ENCODE measurements at regions not wholly inside any gene's neighbourhood (a gene's known extent, or its start where the extent isn't known, plus 50 kb on each side); places are given as distances from the start of the nearest gene placed in this dataset.

DNA sequence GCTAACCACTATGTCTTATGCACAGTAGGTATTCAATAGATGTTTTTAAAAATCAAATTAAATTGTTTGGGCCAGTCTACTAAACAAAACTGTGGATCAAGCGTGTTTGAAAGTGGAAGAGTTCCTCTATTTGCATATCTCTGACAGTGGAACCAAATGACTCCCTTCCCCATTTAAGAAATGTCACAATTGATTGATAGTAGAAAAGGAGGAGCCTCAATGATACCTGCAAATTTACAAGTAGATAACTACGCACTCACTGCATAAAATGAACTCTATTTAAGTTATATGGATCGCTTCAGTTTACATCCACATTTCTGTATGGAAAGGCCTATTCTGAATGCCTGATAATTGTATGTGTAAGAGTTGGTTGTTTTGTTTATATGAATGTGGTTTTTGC, 163.3 kb upstream of the MTPN start:
- Histone ChIP-seq H3K9me3 (no peaks in the 10 kb centered on the region), H3K4me3 (no peak overlapping the region), H3K27ac (no peak overlapping the region), H3K27me3 (no peaks in the 10 kb centered on the region), H3K4me1 (no peaks in the 10 kb centered on the region), H3K36me3 (no peaks in the 10 kb centered on the region)
- no peak for DNase-seq
- TF ChIP-seq, protein P1, sequence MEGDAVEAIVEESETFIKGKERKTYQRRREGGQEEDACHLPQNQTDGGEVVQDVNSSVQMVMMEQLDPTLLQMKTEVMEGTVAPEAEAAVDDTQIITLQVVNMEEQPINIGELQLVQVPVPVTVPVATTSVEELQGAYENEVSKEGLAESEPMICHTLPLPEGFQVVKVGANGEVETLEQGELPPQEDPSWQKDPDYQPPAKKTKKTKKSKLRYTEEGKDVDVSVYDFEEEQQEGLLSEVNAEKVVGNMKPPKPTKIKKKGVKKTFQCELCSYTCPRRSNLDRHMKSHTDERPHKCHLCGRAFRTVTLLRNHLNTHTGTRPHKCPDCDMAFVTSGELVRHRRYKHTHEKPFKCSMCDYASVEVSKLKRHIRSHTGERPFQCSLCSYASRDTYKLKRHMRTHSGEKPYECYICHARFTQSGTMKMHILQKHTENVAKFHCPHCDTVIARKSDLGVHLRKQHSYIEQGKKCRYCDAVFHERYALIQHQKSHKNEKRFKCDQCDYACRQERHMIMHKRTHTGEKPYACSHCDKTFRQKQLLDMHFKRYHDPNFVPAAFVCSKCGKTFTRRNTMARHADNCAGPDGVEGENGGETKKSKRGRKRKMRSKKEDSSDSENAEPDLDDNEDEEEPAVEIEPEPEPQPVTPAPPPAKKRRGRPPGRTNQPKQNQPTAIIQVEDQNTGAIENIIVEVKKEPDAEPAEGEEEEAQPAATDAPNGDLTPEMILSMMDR (IDR thresholded peaks at IDR 0.05), result no peak
- TF ChIP-seq POLR2A (IDR thresholded peaks at IDR 0.05), result no peak
- WGBS, 2 donors, result 81 to 89% methylated on average over 3 of the region's 3 CpGs
- intact Hi-C loops (cut with DNase I), result no loop called here

DNA sequence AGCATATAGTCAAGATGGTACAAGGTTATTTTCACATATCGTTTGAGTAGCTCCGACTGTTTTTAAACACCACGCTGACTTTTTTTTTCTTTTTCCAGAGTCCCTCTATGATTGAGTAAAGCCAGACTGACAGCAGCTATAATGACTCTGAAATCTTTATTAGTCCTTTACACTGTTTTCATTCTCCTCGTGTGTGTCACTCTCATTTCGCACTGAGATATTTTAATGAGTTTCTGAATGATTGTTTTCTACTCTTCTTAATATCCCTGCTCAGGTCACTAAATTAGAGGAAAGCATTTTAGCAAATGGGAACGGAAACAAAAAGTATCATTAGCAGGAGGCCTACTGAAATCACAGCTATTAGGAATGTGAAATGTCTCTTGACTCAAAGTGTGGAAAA, 162.3 kb upstream of the MTPN start:
- Histone ChIP-seq H3K4me1 (no peaks in the 10 kb centered on the region), H3K9me3 (no peaks in the 10 kb centered on the region), H3K27ac (no peak overlapping the region), H3K4me3 (no peak overlapping the region), H3K36me3 (no peaks in the 10 kb centered on the region), H3K27me3 (no peaks in the 10 kb centered on the region)
- no peak for DNase-seq
- 55 to 59% methylated on average over 6 of the region's 6 CpGs for WGBS, 2 donors
- intact Hi-C loops (cut with DNase I), result no loop called here
- TF ChIP-seq POLR2A (IDR thresholded peaks at IDR 0.05), result no peak
- TF ChIP-seq, protein P1 (IDR thresholded peaks at IDR 0.05), result no peak

DNA sequence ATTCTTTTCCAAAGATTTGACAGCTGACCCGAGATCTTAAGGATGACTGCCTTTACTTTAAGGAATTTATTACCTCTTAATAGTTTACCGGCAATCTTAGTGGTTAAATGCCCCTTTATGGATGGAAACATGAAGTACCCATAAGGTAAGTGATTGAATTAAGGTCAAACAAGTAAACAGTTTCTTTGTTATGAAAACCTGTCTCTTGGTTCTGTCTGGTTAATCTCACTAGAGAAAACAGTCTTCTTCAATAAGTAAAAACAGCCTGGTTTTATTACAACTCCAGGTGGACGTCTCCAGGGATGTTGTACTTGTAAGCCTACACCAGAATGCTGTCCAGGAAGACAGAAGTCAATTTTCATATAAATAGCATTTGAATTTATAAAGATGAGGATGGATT, 161.8 kb upstream of the MTPN start:
- WGBS, 2 donors, result 61 to 63% methylated on average over 3 of the region's 3 CpGs
- H3K4me3 ChIP-seq, result no peak overlapping the region
- no peaks in the 10 kb centered on the region for H3K36me3 ChIP-seq
- no peaks in the 10 kb centered on the region for H3K9me3 ChIP-seq
- no peak overlapping the region for H3K27ac ChIP-seq
- TF ChIP-seq, protein P1 (IDR thresholded peaks at IDR 0.05), result no peak
- no peak for TF ChIP-seq POLR2A (IDR thresholded peaks at IDR 0.05)
- DNase-seq, result no peak
- intact Hi-C loops (cut with DNase I), result no loop called here
- no peaks in the 10 kb centered on the region for H3K4me1 ChIP-seq
- H3K27me3 ChIP-seq, result no peaks in the 10 kb centered on the region

DNA sequence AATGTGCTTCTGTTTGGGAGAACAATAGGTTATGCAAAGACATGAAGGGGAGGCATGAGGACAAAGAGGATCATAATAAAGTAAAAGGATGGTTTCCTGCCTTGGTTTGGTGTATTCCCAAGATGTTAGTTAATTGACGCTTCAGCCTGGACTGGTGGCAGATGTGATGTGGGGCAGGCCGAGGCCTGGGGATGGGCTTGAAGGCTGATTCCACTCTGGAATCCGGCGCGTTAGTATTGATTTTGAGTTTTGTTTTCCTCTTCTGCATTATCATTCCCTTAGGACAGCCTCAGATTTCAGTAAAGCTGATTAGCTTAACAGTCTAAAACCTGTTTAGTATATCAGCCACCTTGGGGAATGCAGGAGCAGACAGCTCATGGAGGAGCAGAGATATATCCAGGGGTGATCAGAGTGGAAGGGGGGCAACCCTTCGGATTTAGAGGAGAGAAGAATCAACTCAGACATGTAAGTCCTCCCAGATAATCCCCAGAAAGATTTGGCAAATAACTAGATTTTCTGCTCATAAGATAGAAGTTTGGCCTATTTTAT, 159.8 kb upstream of the MTPN start:
- Histone ChIP-seq H3K4me1 (no peaks in the 10 kb centered on the region), H3K9me3 (no peaks in the 10 kb centered on the region), H3K27ac (no peak overlapping the region), H3K36me3 (no peaks in the 10 kb centered on the region), H3K27me3 (no peaks in the 10 kb centered on the region), H3K4me3 (no peak overlapping the region)
- intact Hi-C loops (cut with DNase I), result no loop called here
- no peak for DNase-seq
- TF ChIP-seq POLR2A (IDR thresholded peaks at IDR 0.05), result no peak
- TF ChIP-seq, protein P1 (IDR thresholded peaks at IDR 0.05), result no peak
- WGBS, 2 donors, result 81 to 86% methylated on average over 6 of the region's 6 CpGs

DNA sequence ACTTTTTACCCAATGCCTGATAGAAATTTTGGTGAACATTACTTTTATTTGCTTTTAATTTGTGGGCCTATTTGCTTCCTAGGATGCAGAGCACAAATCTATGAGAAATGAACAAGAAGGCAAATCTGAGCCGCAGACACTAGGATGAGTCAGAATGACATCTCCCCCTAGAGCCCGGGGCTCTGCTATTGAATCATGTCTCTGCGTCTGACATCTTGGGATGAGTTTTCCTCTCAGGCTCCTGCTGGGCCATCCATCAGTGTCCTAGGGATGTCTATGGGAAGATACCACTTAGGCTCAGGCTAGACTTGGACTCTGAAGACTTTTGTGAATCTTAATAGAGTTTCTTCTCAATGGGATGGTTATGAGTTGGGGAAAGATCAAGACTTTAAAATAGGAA, 157.3 kb upstream of the MTPN start:
- Histone ChIP-seq H3K27me3 (no peaks in the 10 kb centered on the region), H3K27ac (no peak overlapping the region), H3K9me3 (no peaks in the 10 kb centered on the region), H3K36me3 (no peaks in the 10 kb centered on the region), H3K4me3 (no peak overlapping the region), H3K4me1 (no peaks in the 10 kb centered on the region)
- intact Hi-C loops (cut with DNase I), result no loop called here
- no peak for TF ChIP-seq POLR2A (IDR thresholded peaks at IDR 0.05)
- 59 to 61% methylated on average over 3 of the region's 3 CpGs for WGBS, 2 donors
- DNase-seq, result no peak

DNA sequence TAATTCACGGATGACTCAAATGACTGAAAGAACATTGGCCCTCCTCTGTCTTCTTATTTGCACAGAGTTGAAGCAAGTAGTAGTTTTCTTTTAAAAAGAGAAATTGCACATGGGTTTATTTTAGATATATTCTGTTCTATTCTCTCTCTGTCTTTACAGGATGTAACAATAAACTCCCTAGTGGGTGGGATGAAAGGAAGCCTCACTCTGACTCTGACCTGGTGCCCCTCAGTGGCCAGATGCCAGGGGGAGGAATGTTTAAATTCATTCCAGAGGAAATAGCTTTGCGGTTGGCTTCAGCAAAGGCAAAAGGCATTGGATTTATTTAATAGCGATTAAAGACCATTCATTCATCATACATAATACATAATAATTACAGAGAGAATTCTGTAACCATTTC, 156.4 kb upstream of the MTPN start:
- intact Hi-C loops (cut with DNase I), result no loop called here
- Histone ChIP-seq H3K36me3 (no peaks in the 10 kb centered on the region), H3K4me1 (no peaks in the 10 kb centered on the region), H3K27ac (no peak overlapping the region), H3K27me3 (no peaks in the 10 kb centered on the region), H3K4me3 (no peak overlapping the region), H3K9me3 (no peaks in the 10 kb centered on the region)
- WGBS, 2 donors, result 44 to 52% methylated on average over 3 of the region's 3 CpGs
- TF ChIP-seq, protein P1 (IDR thresholded peaks at IDR 0.05), result no peak
- no peak for TF ChIP-seq POLR2A (IDR thresholded peaks at IDR 0.05)
- DNase-seq, result no peak

Measured in esophagus squamous epithelium (tissue), 5 donors.